Prostate gland (tissue), 2 donors: ENCODE measurements at regions not wholly inside any gene's neighbourhood (a gene's known extent, or its start where the extent isn't known, plus 50 kb on each side); places are given as distances from the start of the nearest gene placed in this dataset.

Experiments
- POLR2A ChIP-seq: fragments of 450-650 bp; IDR thresholded peaks from one replicate; pipeline ENCODE4 v1.6.1; 2016; ENCODE audit warnings: antibody characterized with exemption, mild to moderate bottlenecking
- POLR2AphosphoS5 ChIP-seq: sonication (generic); formaldehyde crosslinking; IDR thresholded peaks from one replicate; pipeline ENCODE4 v1.6.1; 2017; ENCODE audit warnings: antibody characterized with exemption
- TF ChIP-seq, protein P1 (sequence below), 4 experiments: fragments of 200-600 bp in 2 of 4; fragments of 450-650 bp in 2 of 4; sonication (generic) in 2 of 4; IDR thresholded peaks; 1 replicate in 3 of 4; 2 replicates in 1 of 4; pipeline ENCODE4 v1.5.1; 2016 to 2019; ENCODE audit warnings: antibody characterized with exemption in 4 of 4, mild to moderate bottlenecking in 2 of 4, moderate library complexity in 2 of 4

DNA sequence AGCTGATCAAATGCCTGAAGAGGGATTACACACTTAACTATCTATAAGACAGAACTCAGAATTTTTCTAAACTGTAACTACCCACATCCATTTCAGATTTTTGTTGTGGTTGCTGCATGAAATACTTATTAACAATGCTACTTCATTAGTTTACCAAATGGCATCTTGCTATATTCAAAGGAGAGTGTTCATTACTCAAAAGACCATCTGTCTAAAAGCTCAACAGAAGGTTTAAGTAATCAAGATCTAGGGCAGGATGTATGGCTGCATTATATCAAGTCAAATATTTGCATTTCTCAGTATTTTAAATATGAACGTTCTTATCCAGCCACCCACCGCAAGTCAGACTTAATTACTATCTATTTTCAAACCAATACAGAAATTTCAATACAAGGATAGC, 79.9 kb downstream of the SIPA1L2 start:
- TF ChIP-seq, protein P1, sequence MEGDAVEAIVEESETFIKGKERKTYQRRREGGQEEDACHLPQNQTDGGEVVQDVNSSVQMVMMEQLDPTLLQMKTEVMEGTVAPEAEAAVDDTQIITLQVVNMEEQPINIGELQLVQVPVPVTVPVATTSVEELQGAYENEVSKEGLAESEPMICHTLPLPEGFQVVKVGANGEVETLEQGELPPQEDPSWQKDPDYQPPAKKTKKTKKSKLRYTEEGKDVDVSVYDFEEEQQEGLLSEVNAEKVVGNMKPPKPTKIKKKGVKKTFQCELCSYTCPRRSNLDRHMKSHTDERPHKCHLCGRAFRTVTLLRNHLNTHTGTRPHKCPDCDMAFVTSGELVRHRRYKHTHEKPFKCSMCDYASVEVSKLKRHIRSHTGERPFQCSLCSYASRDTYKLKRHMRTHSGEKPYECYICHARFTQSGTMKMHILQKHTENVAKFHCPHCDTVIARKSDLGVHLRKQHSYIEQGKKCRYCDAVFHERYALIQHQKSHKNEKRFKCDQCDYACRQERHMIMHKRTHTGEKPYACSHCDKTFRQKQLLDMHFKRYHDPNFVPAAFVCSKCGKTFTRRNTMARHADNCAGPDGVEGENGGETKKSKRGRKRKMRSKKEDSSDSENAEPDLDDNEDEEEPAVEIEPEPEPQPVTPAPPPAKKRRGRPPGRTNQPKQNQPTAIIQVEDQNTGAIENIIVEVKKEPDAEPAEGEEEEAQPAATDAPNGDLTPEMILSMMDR (IDR thresholded peaks at IDR 0.05), result no peak
- TF ChIP-seq POLR2A (no peak), POLR2AphosphoS5 (no peak)
